Small intestine (tissue), 7 donors: ENCODE measurements at regions not wholly inside any gene's neighbourhood (a gene's known extent, or its start where the extent isn't known, plus 50 kb on each side); places are given as distances from the start of the nearest gene placed in this dataset.

ENCODE experiments used
- DNase-seq, 2 donors: peaks; one replicate each; pipeline versions ENCODE4 v3.0.0 to v3.0.0-alpha.2; 2013
- FAIRE-seq: peaks from 2 replicates; lab custom pipeline; 2012; peaks lifted over from hg19 to GRCh38; lab: Jason Lieb, UNC
- H3K27ac ChIP-seq, 3 donors: one replicate each; pipeline ENCODE4 v1.5.1; 2013; ENCODE audit warnings: low read length in 2 of 3, mild to moderate bottlenecking in 2 of 3, control low read depth in 1 of 3, inconsistent platforms in 1 of 3, low read depth in 1 of 3, moderate library complexity in 1 of 3
- H3K27me3 ChIP-seq, 3 donors: one replicate each; pipeline ENCODE4 v1.6.1; 2013; ENCODE audit warnings: low read length in 3 of 3, inconsistent platforms in 1 of 3; ENCODE audit not compliant: control insufficient read depth in 3 of 3, insufficient read depth in 3 of 3
- H3K36me3 ChIP-seq, 3 donors: one replicate each; pipeline ENCODE4 v1.6.1; 2013; ENCODE audit warnings: low read length in 3 of 3, inconsistent platforms in 1 of 3, low read depth in 1 of 3, mild to moderate bottlenecking in 1 of 3, moderate library complexity in 1 of 3; ENCODE audit not compliant: control insufficient read depth in 3 of 3, insufficient read depth in 2 of 3
- H3K4me1 ChIP-seq, 3 donors: one replicate each; pipeline ENCODE4 v1.6.1; 2013; ENCODE audit warnings: low read length in 2 of 3, inconsistent platforms in 1 of 3, low read depth in 1 of 3, mild to moderate bottlenecking in 1 of 3, moderate library complexity in 1 of 3; ENCODE audit not compliant: control insufficient read depth in 3 of 3, insufficient read depth in 2 of 3
- H3K4me3 ChIP-seq, 3 donors: one replicate each; pipeline ENCODE4 v1.5.1; 2013; ENCODE audit warnings: low read length in 3 of 3, control low read depth in 1 of 3, inconsistent platforms in 1 of 3, low read depth in 1 of 3, mild to moderate bottlenecking in 1 of 3, moderate library complexity in 1 of 3
- H3K9me3 ChIP-seq, 2 donors: one replicate each; pipeline ENCODE4 v1.6.1; 2013; ENCODE audit warnings: low read depth in 1 of 2, low read length in 1 of 2; ENCODE audit not compliant: control insufficient read depth in 2 of 2, insufficient read depth in 1 of 2
- whole genome bisulfite sequencing, 3 donors: extraction: QIAGEN DNeasy Blood & Tissue Kit; methylation state at CpG; one replicate each; pipeline ENCODE4 v1.1.7; 2013; 5-methylcytosine and 5-hydroxymethylcytosine counted together
- donor health status: healthy with polysubstance abuse.
- donor health status: control.
- donor health status: control.
- donor health status: Bipolar disorder and iron deficiency.
- donor health status: healthy.

DNA sequence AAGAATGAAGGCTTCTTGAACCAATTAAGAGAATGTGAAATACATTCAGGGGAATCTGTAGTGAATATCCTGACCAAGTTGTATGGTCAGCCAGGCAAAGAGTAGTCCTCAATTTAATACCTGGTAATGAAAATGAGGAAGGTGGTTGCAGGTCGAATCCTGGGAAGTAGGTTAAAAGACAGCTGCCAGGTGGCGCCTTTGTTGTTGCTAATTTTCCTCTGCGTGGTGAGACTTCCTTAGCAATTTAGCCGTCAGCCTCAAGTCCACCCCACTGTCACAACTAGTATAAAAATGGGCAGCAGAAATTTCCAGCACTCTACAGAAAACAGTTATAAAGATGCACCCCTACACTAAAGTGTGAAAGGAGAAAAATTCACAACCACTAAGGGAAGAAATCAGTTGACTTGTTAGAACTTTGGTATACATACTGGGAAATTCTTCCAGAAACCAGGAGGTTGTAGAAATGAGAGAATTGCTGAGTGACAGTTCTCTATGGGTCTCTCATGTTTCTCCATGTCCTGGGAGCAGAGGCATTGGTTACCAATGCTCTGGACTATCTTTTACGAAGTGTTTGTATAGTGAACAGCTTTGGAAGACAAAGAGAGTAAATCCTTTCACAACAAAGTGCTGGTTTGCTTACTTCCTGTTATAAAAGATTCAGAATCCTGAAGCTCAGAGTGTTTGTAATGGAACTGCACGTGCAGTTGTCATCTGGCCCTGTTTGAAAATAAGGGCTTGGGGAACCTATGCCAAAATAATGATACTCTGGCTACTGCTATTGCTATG lies 235.9 kb downstream of the NHLRC3 start:
- H3K36me3 ChIP-seq: no peaks in the 10 kb centered on the region
- no peaks in the 10 kb centered on the region for H3K9me3 ChIP-seq
- H3K4me3 ChIP-seq: no peak overlapping the region
- FAIRE-seq (no peak), DNase-seq (peak; percentile 7 to 23)
- WGBS, 3 donors: 12 to 34% (median 17%) methylated on average over 6 of the region's 6 CpGs
- no peaks in the 10 kb centered on the region for H3K27me3 ChIP-seq
- no peak overlapping the region for H3K27ac ChIP-seq
- H3K4me1 ChIP-seq: no peaks in the 10 kb centered on the region

DNA sequence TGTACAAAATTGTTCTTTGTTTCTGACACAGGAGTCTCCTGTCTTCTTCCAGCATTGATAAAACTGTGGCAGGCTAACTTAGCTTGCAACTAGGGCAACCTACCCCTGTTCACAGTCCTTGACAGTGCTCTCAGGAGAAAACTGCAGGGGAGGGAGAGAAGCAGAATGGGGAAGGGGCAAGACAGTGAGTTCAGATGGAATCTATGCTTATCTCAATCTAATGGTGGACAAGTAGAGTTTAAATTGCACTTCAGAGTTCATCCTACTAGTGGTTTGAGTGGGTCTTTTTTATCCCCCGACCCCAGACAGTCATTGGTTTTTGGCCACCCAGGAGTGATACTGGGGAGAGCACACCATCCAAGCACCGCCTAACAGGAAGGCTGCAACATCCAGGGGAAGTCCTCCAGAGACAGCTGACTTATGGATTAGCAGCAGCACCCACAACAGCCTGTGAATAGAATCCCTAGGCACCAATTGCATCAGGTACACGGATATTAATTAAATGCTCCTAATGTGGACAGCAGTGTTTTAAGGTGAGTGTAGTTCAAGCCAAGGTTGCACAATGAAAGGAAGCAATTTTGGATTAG lies 236.6 kb downstream of the NHLRC3 start:
- Histone ChIP-seq H3K9me3 (peaks cover 0 to 2% of the 10 kb centered on the region in 2 donors), H3K36me3 (no peaks in the 10 kb centered on the region), H3K27me3 (no peaks in the 10 kb centered on the region), H3K4me1 (no peaks in the 10 kb centered on the region), H3K4me3 (no peak overlapping the region), H3K27ac (no peak overlapping the region)
- DNase-seq (no peak), FAIRE-seq (no peak)
- 64 to 82% (median 78%) methylated on average over 3 of the region's 3 CpGs for WGBS, 3 donors

DNA sequence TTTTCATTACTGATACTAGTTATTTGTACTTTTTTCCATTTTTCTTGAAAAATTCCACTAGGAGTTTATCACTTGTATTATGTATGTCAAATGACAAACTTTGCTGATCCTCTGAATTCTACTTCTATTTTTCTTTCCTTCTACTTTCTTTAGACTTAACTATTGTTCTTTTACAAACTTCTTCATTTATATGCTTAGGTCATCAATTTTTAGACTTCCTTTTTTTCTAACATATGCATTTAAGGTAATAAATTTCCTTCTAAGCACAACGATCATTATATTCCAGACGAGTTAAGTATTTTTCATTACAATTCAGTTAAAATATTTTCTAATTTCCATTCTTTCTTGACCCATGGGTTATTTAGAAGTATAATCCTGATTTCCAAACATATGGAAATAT lies 240.8 kb downstream of the NHLRC3 start:
- DNase-seq (no peak), FAIRE-seq (peak; percentile 44)
- Histone ChIP-seq H3K9me3 (peaks cover 0 to 3% of the 10 kb centered on the region in 2 donors), H3K36me3 (no peaks in the 10 kb centered on the region), H3K4me3 (no peak overlapping the region), H3K4me1 (peaks cover 0 to 7% (median 0%) of the 10 kb centered on the region in 3 donors), H3K27me3 (no peaks in the 10 kb centered on the region), H3K27ac (no peak overlapping the region)
- WGBS, 3 donors: 73 to 77% (median 77%) methylated on average over 2 of the region's 2 CpGs

DNA sequence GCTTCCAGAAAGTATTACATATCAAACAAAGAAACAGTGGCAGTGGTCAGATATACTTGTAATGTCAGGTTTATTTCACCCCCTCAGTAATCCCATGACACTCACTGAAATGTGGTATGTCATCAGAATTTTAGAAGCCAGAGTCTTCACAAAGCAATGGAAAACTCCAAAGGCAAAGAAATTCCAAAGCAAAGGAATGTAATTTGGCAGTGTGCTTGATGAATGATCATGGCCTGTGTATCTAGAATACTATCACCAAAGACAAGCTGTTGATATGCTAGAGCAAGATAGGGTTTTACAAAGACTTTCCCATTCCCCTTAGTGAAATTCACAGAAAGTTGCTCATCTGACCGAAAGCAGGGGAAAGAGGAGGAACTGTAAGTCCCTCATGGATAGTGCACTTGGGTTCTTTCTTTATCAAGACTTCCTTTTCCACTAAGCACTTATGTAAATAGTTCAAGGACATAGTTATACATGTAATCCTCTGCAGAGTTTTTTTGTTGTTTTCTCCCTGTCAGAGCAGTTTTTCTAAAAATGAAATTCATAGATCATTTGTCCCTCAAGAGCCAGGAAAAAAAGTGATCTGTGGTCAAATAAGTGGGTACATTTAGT lies 243.4 kb downstream of the NHLRC3 start:
- FAIRE-seq: no peak
- H3K4me3 ChIP-seq: no peak overlapping the region
- H3K9me3 ChIP-seq: peaks cover 0 to 8% of the 10 kb centered on the region in 2 donors
- no peak overlapping the region for H3K27ac ChIP-seq
- no peaks in the 10 kb centered on the region for H3K27me3 ChIP-seq
- no peak for DNase-seq
- H3K36me3 ChIP-seq: no peaks in the 10 kb centered on the region
- 40 to 70% (median 50%) methylated on average over 1 of the region's 1 CpG for WGBS, 3 donors
- peaks cover 0 to 7% (median 0%) of the 10 kb centered on the region in 3 donors for H3K4me1 ChIP-seq

DNA sequence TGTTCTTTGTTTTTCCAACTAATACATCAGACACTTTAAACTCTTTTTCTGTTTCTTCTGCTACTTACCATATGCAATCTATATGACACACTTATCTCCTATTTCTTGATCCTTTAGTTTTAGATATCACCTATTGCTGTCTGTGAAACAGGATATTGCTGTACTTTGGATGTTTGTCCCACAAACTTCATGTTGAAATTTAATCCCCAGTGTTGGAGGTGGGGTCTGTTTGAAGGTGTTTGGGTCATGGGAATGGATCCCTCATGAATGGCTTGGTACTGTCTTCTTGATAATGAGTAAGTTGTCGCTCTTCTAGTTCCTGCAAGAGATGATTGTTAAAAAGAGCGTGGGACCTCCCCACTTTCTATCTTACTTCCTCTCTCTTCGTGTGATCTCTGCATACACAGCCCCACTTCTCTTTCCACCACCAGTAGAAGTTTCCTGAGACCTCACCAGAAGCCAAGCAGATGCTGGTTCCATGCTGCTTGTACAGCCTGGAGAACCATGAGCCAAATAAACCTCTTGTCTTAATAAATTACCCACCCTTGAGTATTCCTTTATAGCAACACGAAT lies 244.2 kb downstream of the NHLRC3 start:
- WGBS, 3 donors: 48 to 66% (median 62%) methylated on average over 4 of the region's 4 CpGs
- FAIRE-seq: no peak
- H3K36me3 ChIP-seq: no peaks in the 10 kb centered on the region
- DNase-seq: no peak
- H3K9me3 ChIP-seq: peaks cover 0 to 8% of the 10 kb centered on the region in 2 donors
- no peaks in the 10 kb centered on the region for H3K27me3 ChIP-seq
- H3K27ac ChIP-seq: no peak overlapping the region
- peaks cover 0 to 7% (median 0%) of the 10 kb centered on the region in 3 donors for H3K4me1 ChIP-seq
- H3K4me3 ChIP-seq: no peak overlapping the region

DNA sequence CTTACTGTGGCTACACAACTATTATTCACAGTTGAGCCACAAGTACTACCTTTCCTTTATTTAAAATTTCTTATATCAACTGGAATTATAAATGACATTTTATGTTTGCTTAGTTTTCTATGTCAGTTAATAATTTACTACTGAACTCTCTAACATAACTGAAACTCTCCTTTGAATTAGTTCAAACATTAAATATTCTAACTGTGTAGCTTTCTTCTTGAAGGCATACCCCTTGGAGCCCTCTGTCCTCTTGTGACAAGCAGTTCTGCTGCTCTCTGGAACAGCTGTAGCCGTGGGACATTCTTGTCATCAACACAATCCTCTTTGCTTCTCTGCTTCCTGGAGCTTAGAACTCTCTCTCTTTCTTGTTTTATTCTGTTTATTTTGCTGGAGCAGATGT lies 244.8 kb downstream of the NHLRC3 start:
- Histone ChIP-seq H3K9me3 (peaks cover 0 to 11% of the 10 kb centered on the region in 2 donors), H3K4me1 (peaks cover 0 to 7% (median 0%) of the 10 kb centered on the region in 3 donors), H3K27me3 (no peaks in the 10 kb centered on the region), H3K27ac (no peak overlapping the region), H3K36me3 (no peaks in the 10 kb centered on the region), H3K4me3 (no peak overlapping the region)
- FAIRE-seq (no peak), DNase-seq (no peak)
- 13 to 51% (median 37%) methylated on average over 1 of the region's 1 CpG for WGBS, 3 donors

DNA sequence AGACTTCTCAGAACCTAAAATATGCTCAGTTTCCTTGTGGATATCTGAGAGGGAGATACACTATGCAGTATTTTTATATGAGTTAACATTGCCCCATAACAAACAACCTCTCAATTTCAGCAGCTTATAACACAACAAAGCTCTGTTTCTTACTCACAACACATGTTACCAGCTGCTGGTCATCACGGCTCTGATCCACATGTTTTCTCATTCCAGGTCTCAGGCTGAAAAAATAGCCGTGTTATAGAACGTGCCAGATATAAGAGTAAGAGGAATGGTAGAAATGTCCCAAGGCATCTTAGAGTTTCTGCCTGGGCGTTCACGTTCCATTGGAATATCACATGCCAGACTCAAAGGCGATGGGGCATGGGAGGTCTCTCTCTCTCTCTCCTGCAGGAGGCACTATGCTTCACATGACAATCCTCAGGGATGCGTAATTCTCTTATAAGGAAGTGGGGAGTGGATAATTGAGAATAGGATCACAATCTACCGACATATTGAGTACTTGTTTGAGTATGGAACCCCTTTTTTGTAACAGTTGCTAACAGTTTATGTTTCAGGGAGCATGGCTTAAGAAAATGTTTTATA lies 246.6 kb downstream of the NHLRC3 start:
- no peak for FAIRE-seq
- Histone ChIP-seq H3K4me3 (no peak overlapping the region), H3K9me3 (peaks cover 0 to 8% of the 10 kb centered on the region in 2 donors), H3K27ac (no peak overlapping the region), H3K27me3 (no peaks in the 10 kb centered on the region), H3K4me1 (peaks cover 0 to 7% (median 0%) of the 10 kb centered on the region in 3 donors), H3K36me3 (no peaks in the 10 kb centered on the region)
- DNase-seq: no peak
- WGBS, 3 donors: 80 to 95% (median 86%) methylated on average over 8 of the region's 8 CpGs
